Stimulated activated CD8-positive, alpha-beta memory T cell treated with anti-CD3 and anti-CD28 coated beads, Interleukin-15, amount 100 ng/mL, for 4 hours (primary cell): ENCODE measurements at regions not wholly inside any gene's neighbourhood (a gene's known extent, or its start where the extent isn't known, plus 50 kb on each side); places are given as distances from the start of the nearest gene placed in this dataset.

Experiments
- DNase-seq, 2 donors: peaks; one replicate each; pipeline ENCODE4 v3.0.0-alpha.2; 2020; ENCODE audit warnings: low read depth in 2 of 2

DNA sequence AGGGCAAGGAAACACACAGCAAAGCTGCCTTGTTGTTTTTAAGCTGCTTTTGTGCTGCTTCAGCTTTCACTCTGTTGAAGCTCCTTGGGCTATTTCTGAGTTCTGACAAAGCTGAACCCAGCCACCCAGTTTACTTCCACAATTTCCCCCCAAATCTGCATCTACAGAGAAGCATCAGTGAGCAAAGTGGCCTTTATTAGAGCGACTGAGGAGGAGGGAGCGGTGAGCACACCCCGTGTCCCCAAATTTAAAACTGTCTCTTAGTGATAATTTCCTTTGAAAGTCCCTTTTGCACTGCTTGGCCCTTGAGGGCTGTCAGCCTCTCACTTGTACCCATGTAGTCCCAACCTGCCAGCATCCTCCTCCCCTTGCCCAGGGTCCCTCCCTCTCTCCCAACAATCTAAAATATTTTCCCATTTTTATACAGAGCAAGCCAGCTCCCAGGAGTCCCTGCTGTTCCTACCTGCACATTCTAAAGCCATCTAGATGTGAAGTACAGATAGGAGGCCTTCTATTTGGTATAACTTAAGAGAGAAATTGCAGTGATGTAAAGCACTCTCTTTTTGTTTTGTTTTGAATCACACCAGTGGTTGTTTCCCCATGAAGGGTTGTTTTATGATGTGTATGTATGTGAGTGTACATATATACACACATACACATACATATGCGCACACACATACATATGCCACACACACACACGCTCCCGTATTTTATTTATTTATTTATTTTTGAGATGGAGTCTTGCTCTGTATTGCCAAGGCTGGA is 313.5 kb downstream of the TLE4 start:
- DNase-seq = no peak

DNA sequence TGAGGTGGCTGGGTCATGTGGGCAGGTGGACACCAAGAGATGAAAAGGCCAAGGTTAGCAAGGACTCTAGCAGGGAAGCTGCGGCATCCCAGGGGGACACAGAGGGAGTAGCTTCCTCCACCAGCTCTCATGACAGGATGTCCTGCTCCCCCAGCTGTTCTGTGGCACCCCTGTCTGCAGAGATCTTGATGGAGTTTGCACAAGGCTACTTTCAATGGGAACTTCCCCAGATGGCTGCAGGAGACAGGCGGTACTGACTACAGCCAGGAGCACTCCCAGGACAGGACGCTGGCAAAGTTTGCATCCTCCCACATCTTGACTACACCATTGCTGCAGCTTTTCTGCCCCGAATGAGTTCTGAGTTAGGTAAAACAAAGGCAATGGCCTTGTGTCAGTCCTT is 312.8 kb downstream of the TLE4 start:
- no peak for DNase-seq

DNA sequence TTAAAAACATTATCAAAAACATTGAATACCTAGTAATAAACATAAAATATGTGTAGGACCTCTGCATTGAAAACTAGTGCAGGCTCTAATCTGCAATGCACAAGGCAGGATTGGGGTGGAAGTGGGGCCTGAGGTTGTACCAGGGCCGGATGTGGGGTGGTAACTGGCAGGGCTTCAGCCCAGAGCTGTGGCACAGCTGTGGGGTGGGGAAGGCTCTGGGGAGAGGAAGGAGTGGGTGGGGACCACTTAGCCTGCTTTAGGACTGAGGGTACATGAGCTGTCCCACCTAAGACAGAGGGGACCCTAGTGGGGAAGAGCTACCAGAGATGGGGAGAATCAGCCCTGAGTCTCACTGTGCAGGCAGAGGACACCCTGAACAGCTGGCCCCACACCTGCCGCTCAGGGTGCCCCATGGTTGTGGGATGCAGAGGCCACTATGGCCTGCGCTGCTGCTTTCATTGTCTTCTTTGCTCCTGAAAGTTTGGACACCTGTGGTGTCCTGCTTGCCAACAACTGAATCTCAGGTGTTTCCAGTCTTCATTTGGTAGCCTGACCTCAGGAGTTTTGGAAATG is 311.4 kb downstream of the TLE4 start:
- peak; percentile 15 to 23 for DNase-seq

DNA sequence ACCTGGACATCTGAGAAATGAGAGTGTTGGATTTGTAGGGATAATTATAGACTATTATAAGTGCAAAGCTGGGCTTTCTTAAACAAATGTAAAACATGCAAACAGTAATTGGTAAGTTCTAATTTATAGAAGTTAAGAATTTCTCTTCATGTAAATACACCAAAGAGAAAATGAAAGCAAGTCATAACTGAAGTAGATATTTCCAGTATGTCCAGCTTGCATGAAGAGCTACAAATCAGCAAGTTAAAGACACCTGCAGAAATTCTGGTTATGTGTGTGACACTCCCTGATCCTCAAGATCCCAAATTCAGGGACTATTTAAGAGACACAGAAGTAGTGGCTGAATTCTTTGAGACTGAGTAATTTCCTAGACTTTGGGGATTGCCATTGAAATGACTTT is 308.9 kb downstream of the TLE4 start:
- DNase-seq = no peak

DNA sequence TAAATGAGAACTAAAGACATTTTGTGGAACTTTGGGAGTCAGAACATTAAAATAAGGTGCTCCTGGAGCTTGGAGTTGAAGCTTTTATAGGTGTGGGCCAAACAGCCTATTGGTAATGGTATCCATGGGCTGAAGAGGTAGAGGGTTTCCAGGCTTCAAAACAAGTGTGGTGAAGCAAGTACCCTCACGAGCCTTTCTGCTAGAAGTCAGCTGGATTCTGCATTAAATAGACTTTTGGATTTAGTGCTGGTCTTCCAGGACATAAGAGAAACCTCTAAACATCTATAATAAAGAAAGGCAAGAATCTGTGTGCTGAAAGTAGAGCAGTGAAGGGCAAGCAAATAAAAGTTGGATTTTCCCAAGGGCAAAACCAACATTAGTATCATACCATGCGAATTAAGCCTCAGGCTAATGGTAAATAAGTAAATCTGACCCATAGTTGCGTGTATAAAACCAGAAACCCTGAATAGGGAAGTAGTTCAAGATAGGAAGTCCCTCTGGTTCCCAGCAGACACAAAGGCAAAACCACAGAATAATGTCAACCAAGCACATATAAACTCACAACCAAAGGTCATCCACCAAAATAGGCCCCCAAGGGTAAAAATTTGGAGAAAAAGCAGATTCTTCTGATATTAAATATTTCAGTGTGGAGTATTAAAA is 306.3 kb downstream of the TLE4 start:
- DNase-seq = no peak

DNA sequence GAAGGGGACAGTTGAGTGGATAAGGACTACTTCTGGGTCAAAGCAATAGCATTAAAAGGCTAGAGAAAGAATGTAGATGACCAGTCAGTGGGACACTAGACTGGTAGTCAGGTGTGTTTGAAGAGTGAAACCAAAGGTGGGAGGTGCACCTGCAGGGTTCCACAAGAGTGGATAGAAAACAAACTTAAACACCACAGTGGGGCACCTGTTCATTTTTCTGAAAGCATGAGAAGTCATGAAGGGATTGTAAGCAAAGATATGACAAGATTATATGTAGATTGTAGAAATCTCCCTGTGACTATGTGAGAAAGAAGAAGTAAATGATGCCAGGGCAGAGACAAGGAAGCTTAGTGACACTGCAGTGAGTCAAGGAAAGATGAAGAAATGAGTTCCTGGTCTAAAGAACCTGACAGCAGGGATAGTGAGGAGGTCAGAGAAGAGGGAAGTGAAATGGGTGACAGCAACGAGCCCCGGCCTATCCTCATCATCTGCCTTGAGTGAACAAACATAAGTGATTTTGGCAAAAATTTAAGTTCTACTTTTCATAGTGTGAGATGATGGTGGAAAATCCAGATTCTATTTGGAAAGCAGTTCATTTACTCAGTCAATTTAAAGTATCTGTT is 296.9 kb downstream of the TLE4 start:
- no peak for DNase-seq

DNA sequence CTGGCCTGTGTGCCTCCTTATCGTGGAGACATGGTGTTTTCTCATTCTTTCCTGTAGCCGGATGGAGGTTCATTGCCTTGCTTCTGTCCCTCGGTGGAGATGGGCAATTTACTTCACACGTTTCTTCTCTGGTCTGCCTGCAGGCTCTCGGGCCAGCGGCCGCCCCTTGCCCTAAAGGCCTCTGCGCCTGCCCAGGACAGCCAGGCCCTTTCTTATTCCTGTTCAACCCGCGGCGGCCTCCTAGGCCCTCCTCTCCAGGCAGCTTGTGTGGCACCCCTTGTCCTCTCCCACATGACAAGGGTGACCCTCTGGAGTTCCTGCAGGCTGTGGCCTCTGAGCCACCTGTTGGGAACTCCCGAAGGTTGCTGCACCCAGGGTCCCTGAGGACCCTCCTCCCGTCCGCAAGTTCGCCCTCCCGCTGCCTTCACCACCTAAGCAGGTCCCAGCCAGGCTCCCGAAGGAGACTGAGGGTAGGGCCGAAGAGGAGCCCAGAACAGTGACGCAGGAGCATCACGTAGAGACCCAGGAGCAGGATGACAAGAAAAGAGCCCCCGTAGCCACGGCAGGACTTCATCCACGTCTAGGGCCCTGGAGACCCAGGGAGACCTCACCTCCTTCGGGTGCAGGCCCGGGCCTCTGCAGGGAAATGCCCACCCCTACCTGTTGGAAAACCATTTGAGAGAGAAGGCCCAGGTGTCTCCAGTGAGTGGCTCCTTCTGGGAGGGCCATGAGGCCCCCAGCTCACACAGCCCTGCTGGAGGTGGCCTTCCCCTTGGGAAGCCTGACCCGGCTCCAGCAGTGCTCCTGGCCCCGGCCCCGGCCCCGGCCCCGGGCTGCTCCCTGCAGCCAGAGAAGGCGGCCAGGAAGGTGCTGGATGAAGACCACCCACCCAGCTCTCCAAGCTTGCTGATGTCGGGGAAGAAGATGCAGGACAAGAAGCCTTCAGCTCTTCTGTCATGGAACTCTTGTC is 291.4 kb downstream of the TLE4 start:
- no peak for DNase-seq

DNA sequence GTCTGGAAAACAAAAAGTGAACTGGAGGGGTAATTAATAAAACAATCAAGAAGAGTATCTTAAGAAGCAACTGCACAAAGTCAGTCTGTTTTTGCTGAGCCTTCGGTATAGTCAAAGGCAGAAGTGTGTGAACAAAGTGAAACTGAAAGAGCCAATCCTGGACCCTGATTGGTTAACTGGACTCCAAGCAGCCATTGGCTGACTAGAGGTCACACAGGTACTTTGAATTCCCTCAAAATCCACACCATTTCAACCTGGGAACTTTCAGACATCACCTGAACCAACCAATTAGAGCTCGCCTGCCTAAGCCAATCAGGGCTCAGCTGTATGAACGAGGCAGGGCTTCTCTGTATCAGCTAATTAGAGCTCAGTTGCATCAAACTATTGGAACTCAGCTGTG is 286.7 kb downstream of the TLE4 start:
- DNase-seq = no peak

DNA sequence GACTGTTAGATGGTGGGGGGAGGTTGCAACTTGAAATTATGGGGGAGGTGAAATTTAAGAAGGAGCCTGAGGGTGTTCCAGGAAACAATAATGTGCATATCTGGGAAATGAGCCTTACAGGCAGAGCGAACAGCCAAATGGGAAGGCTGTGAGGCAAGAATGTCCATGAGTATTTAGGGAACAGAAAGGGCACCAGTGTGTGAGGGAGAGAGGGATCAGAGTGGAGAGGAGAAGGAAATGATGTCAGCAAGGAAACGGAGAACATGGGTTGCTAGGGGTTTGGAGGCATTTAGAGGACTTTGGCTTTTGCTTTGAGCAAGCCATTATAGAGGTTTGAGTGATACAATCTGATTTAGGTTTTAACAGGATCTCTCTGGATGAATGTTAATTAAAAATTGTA is 285.4 kb downstream of the TLE4 start:
- no peak for DNase-seq

DNA sequence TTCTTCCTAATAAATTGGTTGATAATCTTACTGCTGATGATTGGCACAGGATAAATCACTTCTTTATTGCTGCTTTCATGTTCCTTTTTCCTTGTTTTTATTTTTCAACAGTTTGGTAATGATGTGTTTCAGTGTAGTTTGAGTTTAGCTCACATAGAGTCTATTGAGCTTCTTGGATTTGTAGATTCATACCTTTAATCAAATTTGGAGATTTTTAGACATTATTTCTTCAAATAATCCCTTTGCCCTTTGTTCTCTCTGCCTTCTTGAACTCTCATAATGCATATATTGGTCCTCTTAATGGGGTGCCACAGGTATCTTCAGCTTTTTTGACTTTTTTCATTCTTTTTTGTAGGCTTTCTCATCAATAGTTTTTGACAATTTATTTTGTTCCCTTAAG is 275.3 kb downstream of the TLE4 start:
- no peak for DNase-seq

DNA sequence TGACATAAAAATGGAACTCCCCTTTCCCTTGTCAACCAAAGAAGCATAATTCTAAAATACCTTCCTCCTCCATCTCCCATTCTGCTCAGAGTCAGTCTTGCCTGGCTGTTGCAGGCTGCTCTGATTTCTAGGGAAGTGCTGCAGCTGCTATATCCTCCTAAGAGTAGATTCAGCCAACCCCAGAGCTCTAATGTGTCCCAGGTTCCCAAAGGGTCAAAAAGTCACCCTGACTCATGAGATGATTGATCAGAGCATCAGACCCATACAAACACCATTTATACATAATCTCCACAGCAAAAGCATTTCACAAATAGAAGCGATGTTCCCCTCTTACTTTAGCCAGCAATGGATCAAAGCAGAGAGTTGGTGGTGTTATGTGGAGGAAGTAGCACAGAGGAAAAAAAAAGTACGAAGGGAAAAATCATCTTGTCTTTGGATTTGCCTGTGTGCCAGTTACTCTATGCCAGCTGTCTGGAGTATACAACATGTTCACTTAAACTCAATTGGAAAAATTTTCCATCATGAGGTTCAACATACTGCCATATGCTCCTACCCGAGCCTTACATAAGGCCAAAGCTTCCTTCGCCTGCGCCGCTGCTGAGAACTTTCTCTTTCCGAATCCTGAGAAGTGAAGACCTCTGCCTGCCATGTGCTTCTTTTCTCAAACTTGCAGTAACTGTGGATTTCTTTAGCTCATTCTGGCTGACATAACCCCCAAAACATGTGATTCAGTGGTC is 258.0 kb downstream of the TLE4 start:
- no peak for DNase-seq

DNA sequence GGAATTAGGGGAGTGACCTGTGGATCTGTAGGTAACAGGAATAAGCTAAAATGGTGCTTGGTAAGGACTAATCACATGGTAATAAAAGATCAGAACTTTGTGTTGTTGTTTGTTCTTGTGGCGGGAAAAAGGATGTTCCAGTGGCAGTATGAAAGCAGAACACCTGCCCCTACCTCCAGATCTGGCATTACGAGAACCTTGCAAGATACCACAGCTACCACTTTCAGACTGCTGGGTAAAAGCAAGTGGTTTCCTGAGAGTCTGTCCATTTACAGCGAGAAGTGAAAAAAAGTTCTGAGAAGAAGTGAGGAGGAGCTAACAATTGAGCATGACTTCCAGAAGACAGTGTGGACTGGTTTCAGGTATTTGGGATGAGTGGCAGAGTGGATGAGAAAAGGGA is 252.5 kb downstream of the TLE4 start:
- DNase-seq = no peak

DNA sequence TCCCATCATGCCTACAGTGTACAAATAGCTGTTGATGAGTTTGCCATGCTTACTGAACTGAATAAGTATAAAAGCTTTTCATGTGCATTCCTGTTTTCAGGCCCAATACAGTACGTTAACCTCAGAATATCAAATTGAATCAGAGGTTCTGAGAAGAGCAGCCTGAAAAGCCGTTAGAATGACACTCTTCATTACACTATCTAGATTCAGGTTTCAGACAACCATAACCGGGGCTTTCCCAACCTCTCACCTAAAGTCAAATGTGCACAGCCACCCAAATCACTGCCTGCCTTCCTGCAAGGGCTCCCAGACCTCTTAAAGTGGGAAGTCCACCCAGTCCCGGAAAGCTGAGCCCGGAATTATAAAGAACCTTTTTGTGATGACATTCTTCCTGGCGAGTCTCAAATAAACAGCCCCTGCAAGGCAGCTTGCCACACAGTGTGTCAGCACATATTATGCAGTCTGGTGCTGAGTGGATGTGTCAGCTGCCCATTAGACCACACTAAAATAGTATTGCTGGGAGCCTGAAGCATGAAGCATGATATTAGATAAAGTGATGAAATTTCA is 245.8 kb downstream of the TLE4 start:
- DNase-seq = no peak

DNA sequence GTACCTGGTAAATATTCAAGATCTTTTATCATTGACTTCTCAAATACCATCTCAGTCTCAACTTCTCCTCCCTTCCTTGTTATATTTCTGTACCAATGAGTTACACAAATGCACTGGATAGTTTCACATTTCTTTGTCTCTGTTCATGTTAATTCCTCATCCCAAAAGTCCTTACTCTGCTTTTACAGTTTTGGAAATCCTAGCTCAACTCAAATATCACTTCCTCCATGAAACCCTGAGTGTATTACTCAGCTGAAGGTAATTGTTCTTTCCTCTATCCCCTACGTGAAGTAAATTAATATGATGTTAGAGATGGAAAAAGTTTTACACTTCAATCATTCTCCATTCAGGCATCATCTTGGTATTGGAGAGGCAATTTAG is 241.5 kb downstream of the TLE4 start:
- DNase-seq = no peak

DNA sequence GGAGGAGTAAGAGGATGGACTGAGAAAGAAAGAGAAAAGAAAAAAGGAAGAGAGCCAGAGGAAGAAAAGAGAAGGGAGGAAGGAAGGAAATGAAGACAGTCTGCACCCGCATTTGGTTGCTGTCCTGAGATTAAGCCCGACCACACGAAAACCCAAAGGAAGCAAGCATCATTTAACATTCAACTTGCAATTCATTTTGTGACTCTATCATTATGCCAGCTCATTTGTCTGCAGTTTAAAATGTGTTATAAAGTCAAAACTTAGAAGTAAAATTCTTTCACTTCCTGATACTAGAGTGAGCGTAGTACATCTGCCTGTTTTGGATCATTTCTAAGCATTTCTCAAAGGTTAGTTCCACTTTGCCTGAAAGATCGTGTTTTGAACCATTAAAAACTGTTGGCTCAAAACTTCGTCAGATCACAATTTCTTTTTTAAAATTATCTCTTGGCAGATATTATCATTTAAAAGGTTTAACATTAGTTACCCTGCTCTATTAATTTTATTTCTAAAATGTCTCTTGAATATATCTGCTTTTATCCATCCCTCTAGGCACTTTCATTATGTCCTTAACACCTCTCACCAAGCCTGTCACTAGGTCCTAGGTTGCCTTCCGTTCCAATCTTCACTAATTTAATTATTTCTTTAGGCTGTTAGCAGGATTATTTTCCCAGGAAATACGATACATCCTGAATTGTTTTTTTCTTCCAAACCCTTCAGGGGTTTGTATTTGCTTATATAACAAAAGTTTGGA is 240.9 kb downstream of the TLE4 start:
- DNase-seq = no peak

DNA sequence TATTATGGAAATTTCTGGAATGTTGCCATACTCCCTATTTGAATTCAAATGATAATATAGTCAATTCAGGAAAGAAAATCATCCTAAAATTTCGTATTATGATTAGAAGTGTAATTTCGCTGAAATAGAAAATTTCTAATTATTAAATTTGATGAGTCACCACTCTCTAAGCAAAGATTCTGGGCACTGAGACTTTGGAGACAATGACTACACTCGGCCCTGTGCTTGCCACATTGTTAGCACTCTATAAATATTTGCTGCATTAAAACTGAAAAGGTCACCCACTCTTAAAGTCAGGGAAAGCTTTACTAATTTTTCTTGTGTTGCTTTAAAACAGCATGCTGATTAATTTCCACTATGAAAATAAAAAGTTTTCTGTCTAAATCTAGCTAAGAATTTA is 240.3 kb downstream of the TLE4 start:
- DNase-seq = no peak

DNA sequence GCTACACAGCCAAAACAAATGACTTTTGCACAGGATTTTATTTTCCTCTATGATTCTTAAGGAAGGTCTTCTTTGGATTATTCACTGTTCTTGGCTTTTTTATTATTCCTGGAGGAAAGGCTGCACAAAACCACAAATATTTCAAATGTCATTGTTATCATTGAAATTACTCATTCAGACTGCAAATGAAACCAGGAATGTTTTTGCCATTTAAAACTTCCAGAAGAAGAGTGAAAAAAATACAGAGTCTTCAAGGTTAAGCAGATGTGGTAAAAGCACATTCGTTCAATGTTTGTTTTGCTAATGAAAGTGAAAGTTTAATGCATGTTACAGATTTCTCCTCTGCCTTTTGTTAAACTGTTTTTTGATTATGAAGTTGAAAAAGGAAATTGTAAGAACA is 238.2 kb downstream of the TLE4 start:
- DNase-seq = no peak

DNA sequence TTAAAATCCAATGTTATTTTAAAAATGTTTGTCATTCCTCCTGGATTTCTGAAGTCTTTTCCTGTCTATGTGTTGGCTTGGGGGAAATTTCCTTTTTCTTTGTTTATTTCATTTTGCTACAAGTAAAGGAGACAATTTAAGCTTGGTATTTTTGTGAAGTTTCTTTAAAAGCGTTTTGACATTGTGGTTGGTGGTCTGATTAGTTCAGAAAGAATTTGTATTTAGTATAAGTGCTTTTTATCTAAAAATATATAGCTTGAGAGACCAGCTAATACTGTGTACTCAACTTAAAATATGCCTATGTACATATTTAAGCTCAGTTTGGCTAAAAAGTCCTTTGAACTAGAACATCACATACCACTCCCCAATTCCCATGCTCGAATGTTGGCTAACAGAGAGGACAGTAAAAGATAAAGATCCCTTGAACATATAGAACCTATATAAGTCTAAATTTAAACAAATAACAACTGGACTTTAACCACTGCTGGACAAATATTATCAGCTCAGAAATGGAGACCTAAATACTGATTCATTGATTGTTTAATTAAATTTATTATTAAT is 237.6 kb downstream of the TLE4 start:
- DNase-seq = no peak

DNA sequence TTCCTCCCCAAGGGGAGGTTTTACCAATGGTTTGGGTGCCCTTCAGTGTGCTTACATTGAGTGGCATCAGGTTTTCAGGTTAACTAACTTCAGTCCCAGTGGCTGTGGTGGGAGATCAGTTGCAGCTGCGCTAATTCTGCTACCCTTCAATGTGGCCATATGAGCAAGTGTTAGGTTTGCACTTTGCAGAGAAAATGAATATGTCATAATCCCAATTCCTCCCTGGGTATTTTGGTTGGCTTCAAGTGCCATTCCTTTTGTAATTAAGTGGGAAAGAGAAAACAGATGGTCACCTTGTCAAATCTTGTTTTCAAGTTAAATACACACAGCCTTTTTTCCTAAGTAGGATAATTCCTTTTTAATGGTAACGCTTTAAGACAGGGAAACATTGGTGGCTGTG is 236.2 kb downstream of the TLE4 start:
- DNase-seq = no peak

DNA sequence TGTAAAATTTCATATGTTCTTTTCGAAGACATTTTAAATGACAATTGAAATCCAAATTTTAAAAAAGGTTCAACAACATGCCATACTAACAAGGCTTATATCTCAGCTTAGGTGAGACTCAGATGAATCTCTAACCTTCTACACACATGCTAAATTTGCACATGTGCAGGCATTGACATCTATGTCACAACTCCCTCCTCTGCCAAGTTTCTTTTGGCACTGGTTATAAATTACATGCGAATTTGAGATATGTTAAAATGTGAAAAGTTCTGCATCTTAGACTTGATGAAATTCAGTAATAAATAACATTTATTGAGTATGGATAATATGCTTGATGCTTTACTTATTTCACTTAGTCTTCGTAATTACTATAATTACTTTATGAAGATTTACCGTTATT is 234.3 kb downstream of the TLE4 start:
- DNase-seq = no peak
